AG09309 (cell line): ENCODE measurements at regions not wholly inside any gene's neighbourhood (a gene's known extent, or its start where the extent isn't known, plus 50 kb on each side); places are given as distances from the start of the nearest gene placed in this dataset.

Experiments used
- DNase-seq: peaks from one replicate; pipeline ENCODE4 v3.0.0-alpha.2; 2010; ENCODE audit warnings: low read depth
- H3K4me3 ChIP-seq: 2 replicates; pipeline ENCODE4 v1.5.1; 2011; ENCODE audit warnings: mild to moderate bottlenecking, low read depth, low read length, moderate library complexity; ENCODE audit not compliant: control insufficient read depth
- CTCF ChIP-seq: IDR thresholded peaks from 2 replicates; pipeline ENCODE4 v1.5.1; 2011; ENCODE audit warnings: mild to moderate bottlenecking, low read depth, low read length, inconsistent platforms; ENCODE audit not compliant: insufficient read depth, control insufficient read depth; ENCODE audit errors: missing control alignments

GRCh38 chr20:63127700-63128364, 88.1 kb downstream of the YTHDF1 start:
- no peak for TF ChIP-seq CTCF
- H3K4me3 ChIP-seq, result no peak overlapping the region
- no peak for DNase-seq

GRCh38 chr20:63126876-63127699, 88.8 kb downstream of the YTHDF1 start:
- DNase-seq, result no peak
- TF ChIP-seq CTCF, result no peak
- no peak overlapping the region for H3K4me3 ChIP-seq

GRCh38 chr20:63125838-63126601, 89.9 kb downstream of the YTHDF1 start:
- no peak for TF ChIP-seq CTCF
- DNase-seq, result no peak
- H3K4me3 ChIP-seq, result no peak overlapping the region

GRCh38 chr20:63125581-63125837, 90.4 kb downstream of the YTHDF1 start:
- no peak overlapping the region for H3K4me3 ChIP-seq
- no peak for TF ChIP-seq CTCF
- DNase-seq, result no peak

- H3K4me3 ChIP-seq, result no peak overlapping the region
- no peak for DNase-seq
- no peak for TF ChIP-seq CTCF
These were observed 91.0 kb downstream of the YTHDF1 start for GRCh38 chr20:63124782-63125580.
